A549 (cell line): ENCODE measurements at regions not wholly inside any gene's neighbourhood (a gene's known extent, or its start where the extent isn't known, plus 50 kb on each side); places are given as distances from the start of the nearest gene placed in this dataset.
"Not testable (repeated sequence)": the region's sequence is repeated elsewhere in the genome, so short reads cannot be mapped to it uniquely, and the experiment has no call there.

Experiments
- ATAC-seq, 2 experiments: fragments of 200-7000 bp in 1 of 2; fragments of >200 bp in 1 of 2; cut with Nextera tagmentation in 1 of 2; cut with Tn5 transposase in 1 of 2; 3 replicates each; pipeline versions ENCODE4 v1.8.0 to v1.9.1; 2018 to 2020; ENCODE audit warnings: mild to moderate bottlenecking in 1 of 2, moderate library complexity in 1 of 2
- CTCF ChIA-PET: fragments of 300-600 bp; sonication (Branson Sonifier 250); formaldehyde crosslinking; extraction: SDS; loops from one replicate; lab custom pipeline; 2021; ENCODE audit warnings: antibody characterized with exemption, inconsistent platforms; lab: Yijun Ruan, JAX
- POLR2A ChIA-PET: fragments of 350-600 bp; formaldehyde crosslinking; extraction: SDS; loops from one replicate; lab custom pipeline; 2021; ENCODE audit warnings: antibody characterized with exemption, inconsistent platforms; lab: Yijun Ruan, JAX
- DNase-seq, 2 experiments: peaks; one replicate each; pipeline versions ENCODE4 v3.0.0 to v3.0.0-alpha.2; 2011 to 2016; ENCODE audit warnings: low read depth in 1 of 2, low spot score in 1 of 2
- FAIRE-seq: peaks from 2 replicates; lab custom pipeline; 2011; peaks lifted over from hg19 to GRCh38; lab: Jason Lieb, UNC
- H3K27ac ChIP-seq, 2 experiments: fragments of >200 bp; sonication (Bioruptor Twin); formaldehyde crosslinking; 3 replicates each; pipeline ENCODE4 v1.5.1; 2016 to 2017
- H3K4me1 ChIP-seq: fragments of >200 bp; sonication (Bioruptor Twin); formaldehyde crosslinking; 3 replicates; pipeline ENCODE4 v1.6.1; 2016
- H3K4me2 ChIP-seq: fragments of >200 bp; sonication (Bioruptor Twin); formaldehyde crosslinking; 3 replicates; pipeline ENCODE4 v1.6.1; 2016
- H3K4me3 ChIP-seq: fragments of >200 bp; sonication (Bioruptor Twin); formaldehyde crosslinking; 3 replicates; pipeline ENCODE4 v1.5.1; 2016
- H3K9me3 ChIP-seq: fragments of >200 bp; sonication (Bioruptor Twin); formaldehyde crosslinking; 3 replicates; pipeline ENCODE4 v1.6.1; 2016
- CBX8 ChIP-seq: fragments of 200-600 bp; sonication (generic); IDR thresholded peaks from 2 replicates; pipeline ENCODE4 v1.6.1; 2016
- CHD2 ChIP-seq: fragments of 150-350 bp; IDR thresholded peaks from 2 replicates; pipeline ENCODE4 v1.6.1; 2014; ENCODE audit warnings: low read length; ENCODE audit not compliant: partially characterized antibody
- EHF ChIP-seq: fragments of 250-450 bp; sonication (Bioruptor Pico); IDR thresholded peaks from 2 replicates; pipeline ENCODE4 v1.5.0; 2020; ENCODE audit warnings: mild to moderate bottlenecking
- EP300 ChIP-seq, 2 experiments: fragments of >200 bp; sonication (Bioruptor Twin); formaldehyde crosslinking; IDR thresholded peaks; 2 replicates in 1 of 2; 3 replicates in 1 of 2; pipeline ENCODE4 v1.6.1; 2016 to 2017
- ESRRA ChIP-seq: fragments of 150-350 bp; IDR thresholded peaks from 2 replicates; pipeline ENCODE4 v1.6.1; 2014; ENCODE audit warnings: mild to moderate bottlenecking, low read length, borderline replicate concordance
- FOSL2 ChIP-seq, 2 experiments: fragments of 450-650 bp in 1 of 2; fragments of >200 bp in 1 of 2; sonication (Bioruptor Twin) in 1 of 2; formaldehyde crosslinking; IDR thresholded peaks; 2 replicates each; pipeline versions ENCODE4 v1.5.0 to v1.6.1; 2016 to 2020; ENCODE audit warnings: mild to moderate bottlenecking in 1 of 2, moderate library complexity in 1 of 2
- GATA3 ChIP-seq: IDR thresholded peaks from 2 replicates; pipeline ENCODE4 v1.6.1; 2012; ENCODE audit warnings: borderline replicate concordance
- HOXA7 ChIP-seq: fragments of 250-450 bp; sonication (Bioruptor Pico); IDR thresholded peaks from 2 replicates; pipeline ENCODE4 v1.5.0; 2020; ENCODE audit warnings: mild to moderate bottlenecking, moderate library complexity
- HOXB13 ChIP-seq: fragments of 250-450 bp; sonication (Bioruptor Pico); IDR thresholded peaks from 2 replicates; pipeline ENCODE4 v1.5.0; 2020; ENCODE audit warnings: low read depth, mild to moderate bottlenecking, moderate library complexity
- HOXB5 ChIP-seq: fragments of 250-450 bp; sonication (Bioruptor Pico); IDR thresholded peaks from 2 replicates; pipeline ENCODE4 v1.5.0; 2020; ENCODE audit warnings: mild to moderate bottlenecking, moderate library complexity
- JUN ChIP-seq, 2 experiments: fragments of >200 bp; sonication (Bioruptor Twin); formaldehyde crosslinking; IDR thresholded peaks; 2 replicates in 1 of 2; 3 replicates in 1 of 2; pipeline ENCODE4 v1.6.1; 2016 to 2017
- KDM1A ChIP-seq: fragments of 200-600 bp; sonication (generic); IDR thresholded peaks from 2 replicates; pipeline ENCODE4 v1.6.1; 2016; ENCODE audit warnings: low read depth, mild to moderate bottlenecking
- MAFK ChIP-seq: fragments of 450-650 bp; IDR thresholded peaks from 2 replicates; pipeline ENCODE4 v1.6.1; 2014; ENCODE audit not compliant: partially characterized antibody
- MAZ ChIP-seq: fragments of 150-350 bp; IDR thresholded peaks from 2 replicates; pipeline ENCODE4 v1.6.1; 2014; ENCODE audit warnings: antibody characterized with exemption, low read depth, low read length, borderline replicate concordance
- MYC ChIP-seq: IDR thresholded peaks from 2 replicates; pipeline ENCODE4 v1.6.1; 2012; ENCODE audit warnings: mild to moderate bottlenecking, inconsistent platforms, low read length, improper control_type of control experiment, borderline replicate concordance
- NFE2L2 ChIP-seq: fragments of 150-350 bp; conservative IDR thresholded peaks from 2 replicates; pipeline ENCODE4 v1.6.1; 2014; ENCODE audit warnings: low read length
- NR3C1 ChIP-seq: fragments of >200 bp; sonication (Bioruptor Twin); formaldehyde crosslinking; IDR thresholded peaks from 3 replicates; pipeline ENCODE4 v1.6.1; 2017
- PHF8 ChIP-seq: fragments of 200-600 bp; sonication (generic); IDR thresholded peaks from 2 replicates; pipeline ENCODE4 v1.6.1; 2016; ENCODE audit warnings: low read depth, mild to moderate bottlenecking, antibody characterized with exemption, moderate library complexity, borderline replicate concordance
- POLR2AphosphoS2 ChIP-seq: conservative IDR thresholded peaks from 2 replicates; pipeline ENCODE4 v1.6.1; 2012; ENCODE audit warnings: low read length, improper control_type of control experiment, inconsistent platforms
- RAD21 ChIP-seq, 2 experiments: fragments of >200 bp in 1 of 2; sonication (Bioruptor Twin) in 1 of 2; formaldehyde crosslinking in 1 of 2; IDR thresholded peaks in 1 of 2; conservative IDR thresholded peaks in 1 of 2; 2 replicates in 1 of 2; 3 replicates in 1 of 2; pipeline ENCODE4 v1.6.1; 2012 to 2018; ENCODE audit warnings: inconsistent platforms in 1 of 2
- RARB ChIP-seq: fragments of 250-450 bp; sonication (Bioruptor Pico); IDR thresholded peaks from 2 replicates; pipeline ENCODE4 v1.8.0; 2021; ENCODE audit warnings: mild to moderate bottlenecking, moderate library complexity
- RFX5 ChIP-seq: fragments of 450-650 bp; IDR thresholded peaks from 2 replicates; pipeline ENCODE4 v1.7.1; 2014; ENCODE audit warnings: antibody characterized with exemption, mild to moderate bottlenecking, moderate library complexity
- SREBF2 ChIP-seq: fragments of 450-650 bp; IDR thresholded peaks from 2 replicates; pipeline ENCODE4 v1.6.1; 2014; ENCODE audit warnings: mild to moderate bottlenecking, moderate library complexity
- TP53 ChIP-seq: fragments of 250-450 bp; sonication (Bioruptor Pico); IDR thresholded peaks from 2 replicates; pipeline ENCODE4 v1.5.0; 2021; ENCODE audit warnings: mild to moderate bottlenecking, moderate library complexity
- ZC3H11A ChIP-seq: fragments of 450-650 bp; IDR thresholded peaks from 2 replicates; pipeline ENCODE4 v1.6.1; 2014; ENCODE audit warnings: antibody characterized with exemption, mild to moderate bottlenecking
- ZNF302 ChIP-seq: fragments of 250-450 bp; sonication (Bioruptor Pico); IDR thresholded peaks from 2 replicates; pipeline ENCODE4 v1.9.0; 2021; ENCODE audit warnings: inconsistent platforms, mild to moderate bottlenecking, moderate library complexity
- WGBS: methylation state at CpG from one replicate; pipeline ENCODE4 v1.1.6; 2017; ENCODE audit errors: missing lambda C conversion rate; 5-methylcytosine and 5-hydroxymethylcytosine counted together
- TF ChIP-seq, protein P1 (sequence below): IDR thresholded peaks from 2 replicates; pipeline ENCODE4 v1.6.1; 2012
- TF ChIP-seq, protein P2 (sequence below): fragments of 150-350 bp; IDR thresholded peaks from 2 replicates; pipeline ENCODE4 v1.6.1; 2014; ENCODE audit warnings: low read depth, mild to moderate bottlenecking, low read length
- TF ChIP-seq, protein P3 (sequence below): IDR thresholded peaks from 2 replicates; pipeline ENCODE4 v1.6.1; 2012; ENCODE audit warnings: low read depth, borderline replicate concordance

DNA sequence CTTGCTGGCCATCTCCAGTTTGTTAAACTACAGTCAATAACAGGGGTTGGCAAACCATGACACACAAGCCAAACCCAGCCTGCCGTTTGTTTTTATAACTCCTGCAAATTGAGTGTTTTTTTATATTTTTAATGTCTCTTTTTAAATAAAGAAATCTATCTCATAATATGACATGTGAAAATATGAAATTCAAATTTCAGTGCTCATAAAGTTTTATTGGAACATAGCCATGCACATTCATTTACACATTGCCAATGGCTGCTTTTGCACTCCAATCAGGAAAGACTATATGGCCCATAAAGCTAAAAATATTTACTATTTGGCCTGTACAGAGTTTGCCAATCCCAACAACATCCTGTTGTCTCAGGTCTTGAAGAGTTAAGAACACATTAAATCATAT, 129.0 kb upstream of the SRSF6 start:
- POLR2A ChIA-PET, result no interaction called here
- no peak for DNase-seq
- FAIRE-seq, result no peak
- Histone ChIP-seq H3K4me1 (no peaks in the 10 kb centered on the region), H3K4me3 (no peak overlapping the region), H3K9me3 (no peaks in the 10 kb centered on the region)
- 2% methylated on average over 1 of the region's 1 CpG for WGBS
- ATAC-seq, result no peak
- TF ChIP-seq RARB (CRISPR knock-in tag) (no peak), RAD21 (conservative IDR thresholded peaks at IDR 0.05 in 1 of 2, IDR thresholded peaks at IDR 0.05 in 1 of 2) (no peak), FOSL2 (IDR thresholded peaks at IDR 0.05) (no peak), FOSL2 (CRISPR knock-in tag; IDR thresholded peaks at IDR 0.05) (no peak), HOXB5 (CRISPR knock-in tag) (no peak), NR3C1 (no peak), CHD2 (no peak), ZNF302 (CRISPR knock-in tag) (no peak)
- TF ChIP-seq, all 56 proteins: peak for 0
- CTCF ChIA-PET, result no interaction called here
- Histone ChIP-seq H3K4me2 (no peak overlapping the region), H3K27ac (no peak overlapping the region)

DNA sequence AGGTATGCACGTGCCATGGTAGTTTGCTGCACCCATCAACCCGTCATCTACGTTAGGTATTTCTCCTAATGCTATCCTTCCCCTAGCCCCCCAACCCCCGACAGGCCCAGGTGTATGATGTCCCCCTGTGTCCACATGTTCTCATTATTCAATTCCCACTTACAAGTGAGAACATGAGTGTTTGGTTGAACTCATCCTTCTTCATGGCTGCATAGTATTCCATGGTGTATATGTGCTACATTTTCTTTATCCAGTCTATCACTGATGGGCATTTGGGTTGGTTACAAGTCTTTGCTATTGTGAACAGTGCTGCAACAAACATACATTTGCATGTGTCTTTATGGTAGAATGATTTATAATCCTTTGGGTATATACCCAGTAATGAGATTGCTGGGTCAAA, 130.5 kb upstream of the SRSF6 start:
- H3K4me1 ChIP-seq, DNase-seq, POLR2A ChIA-PET, ATAC-seq, FAIRE-seq, H3K9me3 ChIP-seq, H3K4me2 ChIP-seq, H3K4me3 ChIP-seq, CTCF ChIA-PET, H3K27ac ChIP-seq: not testable (repeated sequence)
- WGBS, result 51% methylated on average over 4 of the region's 4 CpGs

DNA sequence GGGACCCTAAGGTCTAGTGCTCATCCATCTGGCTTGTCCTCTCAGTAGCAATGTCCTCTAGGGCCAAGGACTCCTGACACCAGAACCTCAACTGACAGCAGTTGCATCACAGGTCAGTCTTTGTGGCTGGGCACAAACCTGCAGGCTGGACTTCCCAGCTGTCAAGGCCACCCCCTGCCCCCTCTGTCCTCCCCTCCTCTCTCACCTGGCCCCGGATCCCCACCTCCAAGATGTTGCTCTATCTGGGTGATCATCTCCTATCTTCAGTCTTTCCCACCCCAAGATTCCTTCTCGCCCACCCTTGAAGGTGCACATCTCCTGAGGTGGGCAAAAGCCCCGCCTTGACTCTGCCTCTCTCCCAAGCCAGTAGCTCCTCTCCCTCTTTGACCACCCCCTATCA, 131.8 kb upstream of the SRSF6 start:
- Histone ChIP-seq H3K9me3 (no peaks in the 10 kb centered on the region), H3K4me1 (no peaks in the 10 kb centered on the region), H3K27ac (no peak overlapping the region), H3K4me3 (no peak overlapping the region), H3K4me2 (no peak overlapping the region)
- ChIA-PET POLR2A (no interaction called here), CTCF (no interaction called here)
- 7% methylated on average over 2 of the region's 3 CpGs for WGBS
- TF ChIP-seq RFX5 (no peak), EP300 (IDR thresholded peaks at IDR 0.05) (no peak), JUN (IDR thresholded peaks at IDR 0.05) (no peak), MYC (no peak), HOXB5 (CRISPR knock-in tag) (no peak), ZC3H11A (no peak), ESRRA (no peak), MAZ (no peak), PHF8 (no peak), CBX8 (no peak), NFE2L2 (no peak), HOXA7 (CRISPR knock-in tag) (no peak), POLR2AphosphoS2 (no peak)
- TF ChIP-seq, protein P1, sequence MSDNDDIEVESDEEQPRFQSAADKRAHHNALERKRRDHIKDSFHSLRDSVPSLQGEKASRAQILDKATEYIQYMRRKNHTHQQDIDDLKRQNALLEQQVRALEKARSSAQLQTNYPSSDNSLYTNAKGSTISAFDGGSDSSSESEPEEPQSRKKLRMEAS, result no peak
- FAIRE-seq (no peak), ATAC-seq (no peak), DNase-seq (no peak)

DNA sequence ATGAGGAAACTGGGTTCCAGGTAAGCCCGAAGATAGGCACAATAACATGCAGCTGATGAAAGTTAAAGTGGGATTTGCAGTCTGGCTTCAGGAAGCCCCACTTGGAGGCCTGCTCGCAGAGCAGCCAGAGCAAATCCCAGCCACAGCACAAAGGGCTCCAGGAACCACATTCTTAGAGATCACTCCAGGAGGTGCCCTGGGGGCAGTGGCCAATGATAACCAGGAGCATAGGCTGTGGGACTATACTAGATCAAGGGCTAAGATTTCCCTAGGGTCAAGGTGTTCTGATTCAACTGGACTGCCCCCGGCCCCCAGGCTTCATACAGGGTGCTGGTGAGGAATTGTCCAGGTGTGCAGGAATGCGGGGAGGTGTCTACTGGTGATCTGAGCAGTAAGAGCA, 133.9 kb upstream of the PTPRT start:
- ChIA-PET CTCF (interaction anchor here (0.6 kb wide), 1 partner anchor 372 kb away, joined by 3 read pairs; no protein-coding TSS in a partner anchor), POLR2A (no interaction called here)
- 18% methylated on average over 3 of the region's 4 CpGs for WGBS
- ATAC-seq, result no peak
- Histone ChIP-seq H3K4me3 (no peak overlapping the region), H3K4me1 (no peaks in the 10 kb centered on the region), H3K4me2 (no peak overlapping the region), H3K9me3 (no peaks in the 10 kb centered on the region), H3K27ac (no peak overlapping the region)
- no peak for FAIRE-seq
- DNase-seq, result no peak
- TF ChIP-seq EHF (CRISPR knock-in tag) (no peak), KDM1A (no peak), JUN (IDR thresholded peaks at IDR 0.05) (no peak), NR3C1 (no peak), SREBF2 (no peak), MYC (no peak), TP53 (no peak), RARB (CRISPR knock-in tag) (no peak), MAFK (no peak), HOXB13 (CRISPR knock-in tag) (no peak), FOSL2 (IDR thresholded peaks at IDR 0.05) (no peak), FOSL2 (CRISPR knock-in tag; IDR thresholded peaks at IDR 0.05) (no peak), GATA3 (no peak)
- TF ChIP-seq, protein P2, sequence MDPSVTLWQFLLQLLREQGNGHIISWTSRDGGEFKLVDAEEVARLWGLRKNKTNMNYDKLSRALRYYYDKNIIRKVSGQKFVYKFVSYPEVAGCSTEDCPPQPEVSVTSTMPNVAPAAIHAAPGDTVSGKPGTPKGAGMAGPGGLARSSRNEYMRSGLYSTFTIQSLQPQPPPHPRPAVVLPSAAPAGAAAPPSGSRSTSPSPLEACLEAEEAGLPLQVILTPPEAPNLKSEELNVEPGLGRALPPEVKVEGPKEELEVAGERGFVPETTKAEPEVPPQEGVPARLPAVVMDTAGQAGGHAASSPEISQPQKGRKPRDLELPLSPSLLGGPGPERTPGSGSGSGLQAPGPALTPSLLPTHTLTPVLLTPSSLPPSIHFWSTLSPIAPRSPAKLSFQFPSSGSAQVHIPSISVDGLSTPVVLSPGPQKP, result no peak
- TF ChIP-seq, protein P3, sequence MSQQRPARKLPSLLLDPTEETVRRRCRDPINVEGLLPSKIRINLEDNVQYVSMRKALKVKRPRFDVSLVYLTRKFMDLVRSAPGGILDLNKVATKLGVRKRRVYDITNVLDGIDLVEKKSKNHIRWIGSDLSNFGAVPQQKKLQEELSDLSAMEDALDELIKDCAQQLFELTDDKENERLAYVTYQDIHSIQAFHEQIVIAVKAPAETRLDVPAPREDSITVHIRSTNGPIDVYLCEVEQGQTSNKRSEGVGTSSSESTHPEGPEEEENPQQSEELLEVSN, result no peak
